Tibial nerve (tissue), 4 donors: ENCODE measurements at regions not wholly inside any gene's neighbourhood (a gene's known extent, or its start where the extent isn't known, plus 50 kb on each side); places are given as distances from the start of the nearest gene placed in this dataset.

ENCODE experiments used
- DNase-seq, 2 donors: peaks; one replicate each; pipeline ENCODE4 v3.0.0-alpha.2; 2019; ENCODE audit warnings: low spot score in 2 of 2
- H3K27ac ChIP-seq, 4 donors: fragments of 200-600 bp; sonication (generic) in 3 of 4; one replicate each; pipeline ENCODE4 v1.5.1; 2017 to 2019; ENCODE audit warnings: mild to moderate bottlenecking in 1 of 4
- H3K27me3 ChIP-seq, 2 donors: fragments of 200-600 bp; sonication (generic) in 1 of 2; one replicate each; pipeline versions ENCODE4 v1.5.1 to v1.6.0; 2017 to 2019
- H3K36me3 ChIP-seq, 3 donors: fragments of 200-600 bp; sonication (generic); one replicate each; pipeline ENCODE4 v1.5.1; 2018 to 2019
- H3K4me1 ChIP-seq, 4 donors: fragments of 200-600 bp; sonication (generic) in 3 of 4; one replicate each; pipeline ENCODE4 v1.5.1; 2017 to 2019
- H3K4me3 ChIP-seq, 4 donors: fragments of 200-600 bp; sonication (generic) in 3 of 4; one replicate each; pipeline ENCODE4 v1.5.1; 2017 to 2019; ENCODE audit warnings: mild to moderate bottlenecking in 1 of 4, moderate library complexity in 1 of 4
- H3K9me3 ChIP-seq, 4 donors: fragments of 200-600 bp; sonication (generic) in 3 of 4; one replicate each; pipeline ENCODE4 v1.5.1; 2017 to 2019
- EP300 ChIP-seq, 2 donors: sonication (generic); formaldehyde crosslinking; IDR thresholded peaks; one replicate each; pipeline ENCODE4 v1.6.1; 2017; ENCODE audit warnings: antibody characterized with exemption in 2 of 2, mild to moderate bottlenecking in 1 of 2
- POLR2A ChIP-seq, 2 donors: fragments of 450-650 bp; IDR thresholded peaks; one replicate each; pipeline ENCODE4 v1.6.1; 2017; ENCODE audit warnings: antibody characterized with exemption in 2 of 2, mild to moderate bottlenecking in 2 of 2, moderate library complexity in 2 of 2
- WGBS, 2 donors: methylation state at CpG; one replicate each; pipeline ENCODE4 v1.1.5; 2018; 5-methylcytosine and 5-hydroxymethylcytosine counted together
- TF ChIP-seq, protein P1 (sequence below), 5 experiments: fragments of 200-600 bp in 3 of 5; fragments of 450-650 bp in 2 of 5; sonication (generic) in 3 of 5; IDR thresholded peaks; one replicate each; pipeline ENCODE4 v1.5.1; 2016 to 2019; ENCODE audit warnings: antibody characterized with exemption in 5 of 5, mild to moderate bottlenecking in 3 of 5, moderate library complexity in 2 of 5

DNA sequence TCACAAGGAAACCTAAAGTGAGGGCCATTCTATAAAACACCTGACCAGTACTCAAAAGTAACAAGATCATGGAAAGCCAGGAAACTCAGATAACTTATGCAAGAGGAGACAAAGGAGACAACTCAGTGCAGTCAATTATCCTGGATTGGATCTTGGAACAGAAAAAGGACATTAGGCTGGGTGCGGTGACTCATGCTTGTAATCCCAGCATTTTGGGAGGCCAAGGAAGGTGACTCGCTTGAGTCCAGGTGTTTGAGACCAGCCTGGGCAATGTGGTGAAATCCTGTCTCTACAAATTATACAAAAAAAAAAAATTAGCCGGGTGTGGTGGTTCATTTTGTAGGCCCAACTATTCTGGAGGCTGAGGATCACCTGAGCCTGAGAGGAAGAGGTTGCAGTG, 424.5 kb upstream of the SPRED2 start:
- Histone ChIP-seq H3K4me3 (no peak overlapping the region), H3K9me3 (no peaks in the 10 kb centered on the region), H3K36me3 (no peaks in the 10 kb centered on the region), H3K4me1 (no peaks in the 10 kb centered on the region), H3K27ac (no peak overlapping the region), H3K27me3 (no peaks in the 10 kb centered on the region)
- no peak for DNase-seq
- 94 to 95% methylated on average over 3 of the region's 3 CpGs for WGBS, 2 donors
- TF ChIP-seq EP300 (IDR thresholded peaks at IDR 0.05) (no peak), POLR2A (IDR thresholded peaks at IDR 0.05) (no peak)
- TF ChIP-seq, protein P1, sequence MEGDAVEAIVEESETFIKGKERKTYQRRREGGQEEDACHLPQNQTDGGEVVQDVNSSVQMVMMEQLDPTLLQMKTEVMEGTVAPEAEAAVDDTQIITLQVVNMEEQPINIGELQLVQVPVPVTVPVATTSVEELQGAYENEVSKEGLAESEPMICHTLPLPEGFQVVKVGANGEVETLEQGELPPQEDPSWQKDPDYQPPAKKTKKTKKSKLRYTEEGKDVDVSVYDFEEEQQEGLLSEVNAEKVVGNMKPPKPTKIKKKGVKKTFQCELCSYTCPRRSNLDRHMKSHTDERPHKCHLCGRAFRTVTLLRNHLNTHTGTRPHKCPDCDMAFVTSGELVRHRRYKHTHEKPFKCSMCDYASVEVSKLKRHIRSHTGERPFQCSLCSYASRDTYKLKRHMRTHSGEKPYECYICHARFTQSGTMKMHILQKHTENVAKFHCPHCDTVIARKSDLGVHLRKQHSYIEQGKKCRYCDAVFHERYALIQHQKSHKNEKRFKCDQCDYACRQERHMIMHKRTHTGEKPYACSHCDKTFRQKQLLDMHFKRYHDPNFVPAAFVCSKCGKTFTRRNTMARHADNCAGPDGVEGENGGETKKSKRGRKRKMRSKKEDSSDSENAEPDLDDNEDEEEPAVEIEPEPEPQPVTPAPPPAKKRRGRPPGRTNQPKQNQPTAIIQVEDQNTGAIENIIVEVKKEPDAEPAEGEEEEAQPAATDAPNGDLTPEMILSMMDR (IDR thresholded peaks at IDR 0.05), result no peak

DNA sequence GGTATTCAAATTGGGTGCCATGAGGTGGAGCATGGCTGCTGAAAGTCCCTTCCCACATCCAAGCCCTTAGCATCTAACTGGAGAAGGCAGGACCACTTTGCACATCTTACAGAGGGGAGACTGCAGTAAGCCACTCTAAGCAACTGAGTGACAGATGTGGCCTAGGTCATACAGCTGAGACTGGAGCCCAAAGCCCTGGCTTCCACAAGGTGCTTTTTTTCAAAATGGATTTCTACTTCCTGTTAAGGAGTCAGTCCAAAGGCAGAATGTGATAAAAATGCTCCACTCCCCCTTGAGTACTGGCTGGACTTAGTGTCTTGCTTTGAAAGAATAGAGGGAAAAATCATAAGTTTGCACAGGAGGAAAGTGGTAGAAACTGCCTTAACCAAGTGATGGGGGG, 424.0 kb upstream of the SPRED2 start:
- no peaks in the 10 kb centered on the region for H3K36me3 ChIP-seq
- DNase-seq, result no peak
- H3K9me3 ChIP-seq, result no peaks in the 10 kb centered on the region
- H3K27ac ChIP-seq, result no peak overlapping the region
- H3K27me3 ChIP-seq, result no peaks in the 10 kb centered on the region
- TF ChIP-seq POLR2A (IDR thresholded peaks at IDR 0.05) (no peak), EP300 (IDR thresholded peaks at IDR 0.05) (no peak)
- TF ChIP-seq, protein P1 (IDR thresholded peaks at IDR 0.05), result no peak
- no peak overlapping the region for H3K4me3 ChIP-seq
- no peaks in the 10 kb centered on the region for H3K4me1 ChIP-seq

DNA sequence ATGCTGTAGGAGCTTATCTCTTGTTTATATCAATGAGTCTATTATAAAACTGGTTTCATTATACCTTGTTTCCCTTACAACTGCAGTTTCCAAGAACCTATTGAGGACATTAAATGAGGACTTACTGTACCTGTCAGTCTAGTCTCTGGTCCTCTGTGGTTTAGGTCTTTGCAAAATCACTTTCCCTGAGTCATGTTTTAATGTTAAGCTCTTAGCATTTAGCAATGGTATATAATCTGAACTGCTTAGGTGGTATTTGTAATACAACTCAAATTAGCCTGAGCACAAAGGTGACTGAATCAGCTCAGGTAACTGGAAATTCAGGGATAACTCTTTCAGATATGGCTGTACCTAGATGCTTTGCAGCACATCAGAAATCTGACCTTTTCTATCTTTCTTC, 418.3 kb upstream of the SPRED2 start:
- Histone ChIP-seq H3K4me3 (no peak overlapping the region), H3K9me3 (no peaks in the 10 kb centered on the region), H3K27ac (no peak overlapping the region), H3K36me3 (no peaks in the 10 kb centered on the region), H3K4me1 (no peaks in the 10 kb centered on the region), H3K27me3 (no peaks in the 10 kb centered on the region)
- TF ChIP-seq, protein P1 (IDR thresholded peaks at IDR 0.05), result no peak
- no peak for TF ChIP-seq POLR2A (IDR thresholded peaks at IDR 0.05)
- TF ChIP-seq EP300 (IDR thresholded peaks at IDR 0.05), result no peak
- DNase-seq, result no peak

DNA sequence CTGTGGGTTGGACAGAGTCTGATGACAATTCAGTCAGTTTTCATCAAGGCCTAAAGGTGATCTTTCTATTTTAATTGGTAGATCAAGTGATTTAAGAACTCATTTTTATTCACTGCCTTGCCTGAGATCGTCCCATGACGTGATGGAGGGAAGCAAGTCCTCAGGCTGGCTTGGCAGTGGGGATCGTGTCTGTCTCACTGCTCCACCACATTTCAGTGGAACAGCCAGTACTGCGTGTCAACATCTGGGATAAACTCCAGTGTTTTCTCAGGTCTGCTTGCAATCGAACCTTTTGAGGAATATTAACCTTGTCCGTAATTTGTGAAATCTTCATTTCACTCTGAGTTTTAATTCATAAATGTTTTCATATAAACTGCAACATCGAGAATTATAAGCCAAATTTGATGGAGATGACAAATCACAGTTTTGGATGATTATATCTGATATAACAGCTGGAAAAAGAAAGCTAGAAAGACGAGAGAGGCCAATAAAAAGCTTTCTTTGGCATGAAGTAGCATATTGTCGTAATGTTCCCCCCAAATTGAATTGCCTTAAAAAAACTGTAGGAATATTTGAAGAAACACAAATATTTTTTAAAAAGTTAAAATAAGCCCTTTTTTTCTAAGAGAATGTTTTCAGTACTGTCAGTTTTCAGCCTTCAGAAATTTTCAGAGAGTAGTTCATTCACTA, 414.7 kb upstream of the SPRED2 start:
- Histone ChIP-seq H3K4me1 (no peaks in the 10 kb centered on the region), H3K27me3 (no peaks in the 10 kb centered on the region), H3K9me3 (no peaks in the 10 kb centered on the region), H3K27ac (peak overlapping the region in 1 of 4 donors; percentile 17), H3K36me3 (no peaks in the 10 kb centered on the region), H3K4me3 (no peak overlapping the region)
- DNase-seq, result peak; percentile 24 to 49
- 53 to 60% methylated on average over 9 of the region's 9 CpGs for WGBS, 2 donors
- peak in 1 of 2 donors; percentile 22 for TF ChIP-seq EP300 (IDR thresholded peaks at IDR 0.05)
- TF ChIP-seq, protein P1 (IDR thresholded peaks at IDR 0.05), result no peak

DNA sequence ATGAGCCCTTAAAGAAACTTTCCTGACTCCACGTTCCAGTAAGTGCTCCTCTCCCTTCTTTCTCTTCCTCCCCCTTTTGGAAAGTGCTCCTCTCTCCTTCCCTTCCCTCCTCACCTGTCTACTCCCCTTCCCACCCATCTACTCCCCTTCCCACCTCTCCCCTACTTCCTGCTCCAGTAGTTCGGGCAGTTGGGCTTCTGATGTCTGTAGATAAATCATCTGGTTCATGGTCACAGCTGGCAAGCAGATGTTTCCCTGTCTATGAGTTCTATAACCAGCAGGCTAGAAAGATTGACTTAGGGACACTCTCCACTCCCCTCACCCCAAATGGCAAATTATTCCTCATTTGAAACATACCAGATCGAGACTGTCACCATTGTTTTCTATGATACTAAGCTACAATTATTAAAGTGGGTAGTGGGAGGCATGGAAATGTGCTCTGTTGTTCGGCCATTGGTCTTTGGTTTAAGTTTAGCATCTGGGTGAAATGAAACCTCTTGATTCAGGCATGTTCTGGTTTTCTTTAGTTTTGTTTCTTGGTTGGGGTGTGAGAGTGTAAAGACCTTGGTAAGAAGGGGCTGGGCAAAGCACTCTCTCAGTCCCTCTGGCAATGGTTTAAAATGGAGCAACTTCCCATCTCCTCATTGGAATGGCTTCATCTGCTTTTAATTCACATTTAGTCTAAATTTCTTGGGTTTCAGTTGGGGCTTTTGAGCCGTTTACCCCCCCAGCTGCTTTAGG, 413.2 kb upstream of the SPRED2 start:
- Histone ChIP-seq H3K27ac (no peak overlapping the region), H3K9me3 (no peaks in the 10 kb centered on the region), H3K4me1 (no peaks in the 10 kb centered on the region), H3K36me3 (no peaks in the 10 kb centered on the region), H3K4me3 (no peak overlapping the region), H3K27me3 (no peaks in the 10 kb centered on the region)
- TF ChIP-seq EP300 (IDR thresholded peaks at IDR 0.05) (no peak), POLR2A (IDR thresholded peaks at IDR 0.05) (no peak)
- TF ChIP-seq, protein P1 (IDR thresholded peaks at IDR 0.05), result no peak
- WGBS, 2 donors, result 85 to 86% methylated on average over 5 of the region's 5 CpGs
- DNase-seq, result no peak
